Mesenchymal stem cell (in vitro differentiated cells and primary cell): ENCODE measurements at regions not wholly inside any gene's neighbourhood (a gene's known extent, or its start where the extent isn't known, plus 50 kb on each side); places are given as distances from the start of the nearest gene placed in this dataset.

Experiments
- DNase-seq: peaks from one replicate; pipeline ENCODE4 v3.0.0-alpha.2; 2013
- H2AFZ ChIP-seq: one replicate; pipeline ENCODE4 v1.6.1; 2013; ENCODE audit warnings: low read depth, mild to moderate bottlenecking, control low read depth, inconsistent platforms, low read length, moderate library complexity
- H2AK5ac ChIP-seq: 2 replicates; pipeline ENCODE4 v1.6.1; 2013; ENCODE audit warnings: low read length, moderate library complexity, mild to moderate bottlenecking, inconsistent platforms; ENCODE audit not compliant: severe bottlenecking
- H2BK120ac ChIP-seq: one replicate; pipeline ENCODE4 v1.6.1; 2013; ENCODE audit warnings: low read depth, mild to moderate bottlenecking, inconsistent platforms, low read length, moderate library complexity
- H2BK12ac ChIP-seq, 2 experiments: one replicate each; pipeline ENCODE4 v1.6.1; 2013; ENCODE audit warnings: inconsistent platforms in 2 of 2, low read length in 2 of 2, mild to moderate bottlenecking in 2 of 2, moderate library complexity in 2 of 2, control low read depth in 1 of 2
- H2BK15ac ChIP-seq: one replicate; pipeline ENCODE4 v1.6.1; 2013; ENCODE audit warnings: mild to moderate bottlenecking, low read depth, inconsistent platforms; ENCODE audit not compliant: poor library complexity, severe bottlenecking
- H2BK5ac ChIP-seq: 2 replicates; pipeline ENCODE4 v1.6.1; 2013; ENCODE audit warnings: low read depth, mild to moderate bottlenecking, low read length, control low read depth, inconsistent platforms; ENCODE audit not compliant: poor library complexity, severe bottlenecking
- H3K14ac ChIP-seq, 2 experiments: one replicate each; pipeline ENCODE4 v1.6.1; 2013; ENCODE audit warnings: inconsistent platforms in 2 of 2, low read length in 2 of 2, control low read depth in 1 of 2, mild to moderate bottlenecking in 1 of 2, moderate library complexity in 1 of 2
- H3K18ac ChIP-seq, 2 experiments: one replicate each; pipeline ENCODE4 v1.6.1; 2013; ENCODE audit warnings: inconsistent platforms in 2 of 2, low read length in 2 of 2, control low read depth in 1 of 2, low read depth in 1 of 2, mild to moderate bottlenecking in 1 of 2
- H3K23ac ChIP-seq, 2 experiments: one replicate each; pipeline ENCODE4 v1.6.1; 2013; ENCODE audit warnings: inconsistent platforms in 2 of 2, low read length in 2 of 2, mild to moderate bottlenecking in 2 of 2, moderate library complexity in 2 of 2, control low read depth in 1 of 2
- H3K27ac ChIP-seq: 2 replicates; pipeline ENCODE4 v1.5.1; 2013; ENCODE audit warnings: mild to moderate bottlenecking, moderate library complexity, low read length, control low read depth, inconsistent platforms; ENCODE audit not compliant: poor library complexity, severe bottlenecking
- H3K27me3 ChIP-seq, 2 experiments: 2 replicates each; pipeline versions ENCODE4 v1.6.1 to v1.7.0; 2013; ENCODE audit warnings: low read length in 2 of 2, mild to moderate bottlenecking in 2 of 2, moderate library complexity in 2 of 2, control low read depth in 1 of 2, inconsistent platforms in 1 of 2; ENCODE audit not compliant: control insufficient read depth in 1 of 2, insufficient read depth in 1 of 2
- H3K36me3 ChIP-seq, 2 experiments: 2 replicates each; pipeline versions ENCODE4 v1.6.1 to v1.7.0; 2013; ENCODE audit warnings: low read length in 2 of 2, control low read depth in 1 of 2, inconsistent platforms in 1 of 2, low read depth in 1 of 2, mild to moderate bottlenecking in 1 of 2; ENCODE audit not compliant: insufficient read depth in 2 of 2, control insufficient read depth in 1 of 2
- H3K4ac ChIP-seq, 2 experiments: one replicate each; pipeline ENCODE4 v1.6.1; 2013; ENCODE audit warnings: inconsistent platforms in 2 of 2, low read length in 2 of 2, mild to moderate bottlenecking in 2 of 2, moderate library complexity in 2 of 2, control low read depth in 1 of 2, low read depth in 1 of 2
- H3K4me1 ChIP-seq: 2 replicates; pipeline ENCODE4 v1.6.1; 2013; ENCODE audit warnings: low read depth, low read length, control low read depth; ENCODE audit not compliant: control insufficient read depth, insufficient read depth
- H3K4me2 ChIP-seq: 2 replicates; pipeline ENCODE4 v1.6.1; 2013; ENCODE audit warnings: low read length, mild to moderate bottlenecking, inconsistent platforms; ENCODE audit not compliant: poor library complexity, severe bottlenecking
- H3K4me3 ChIP-seq, 2 experiments: 2 replicates each; pipeline versions ENCODE4 v1.5.1 to v1.7.0; 2013; ENCODE audit warnings: low read length in 2 of 2, mild to moderate bottlenecking in 2 of 2, control low read depth in 1 of 2, low read depth in 1 of 2; ENCODE audit not compliant: insufficient read depth in 1 of 2
- H3K79me1 ChIP-seq: replicated peaks from 2 replicates; pipeline ENCODE4 v1.6.1; 2013; ENCODE audit warnings: mild to moderate bottlenecking, control low read depth, low read length, inconsistent platforms; ENCODE audit not compliant: poor library complexity, severe bottlenecking
- H3K9ac ChIP-seq: 2 replicates; pipeline ENCODE4 v1.7.0; 2013; ENCODE audit warnings: mild to moderate bottlenecking, low read length, moderate library complexity
- H3K9me3 ChIP-seq: 2 replicates; pipeline ENCODE4 v1.7.0; 2013; ENCODE audit warnings: mild to moderate bottlenecking, low read length; ENCODE audit not compliant: control insufficient read depth
- H4K8ac ChIP-seq: one replicate; pipeline ENCODE4 v1.6.1; 2013; ENCODE audit warnings: inconsistent platforms, mild to moderate bottlenecking, low read length, moderate library complexity
- H4K91ac ChIP-seq: one replicate; pipeline ENCODE4 v1.6.1; 2013; ENCODE audit warnings: mild to moderate bottlenecking, low read length, inconsistent platforms
- WGBS: methylation state at CpG from one replicate; pipeline ENCODE4 v1.1.7; 2013; ENCODE audit warnings: mixed read lengths; 5-methylcytosine and 5-hydroxymethylcytosine counted together

GRCh38 chr5:2283481-2284045 is 400.8 kb upstream of the IRX4 start:
- Histone ChIP-seq H3K9me3 (no peaks in the 10 kb centered on the region), H2BK120ac (no peak overlapping the region), H3K4ac (no peak overlapping the region), H2BK12ac (no peak overlapping the region), H2BK15ac (no peak overlapping the region), H3K18ac (no peak overlapping the region), H3K14ac (no peak overlapping the region), H3K9ac (no peak overlapping the region), H4K8ac (no peak overlapping the region), H3K4me2 (no peak overlapping the region), H3K23ac (no peak overlapping the region), H3K36me3 (no peaks in the 10 kb centered on the region), H3K4me3 (peak overlapping the region in 1 of 2 experiments; percentile 23), H2BK5ac (no peak overlapping the region), H3K27ac (no peak overlapping the region), H3K27me3 (no peaks in the 10 kb centered on the region), H2AK5ac (no peak overlapping the region), H2AFZ (no peak overlapping the region), H4K91ac (no peak overlapping the region), H3K4me1 (no peaks in the 10 kb centered on the region), H3K79me1 (no peaks in the 10 kb centered on the region)
- 79% methylated on average over 10 of the region's 10 CpGs for WGBS
- no peak for DNase-seq

GRCh38 chr5:2282893-2283292 is 400.2 kb upstream of the IRX4 start:
- H3K79me1 ChIP-seq: no peaks in the 10 kb centered on the region
- no peak overlapping the region for H3K18ac ChIP-seq
- H2BK5ac ChIP-seq: no peak overlapping the region
- H3K27ac ChIP-seq: no peak overlapping the region
- no peaks in the 10 kb centered on the region for H3K9me3 ChIP-seq
- no peak overlapping the region for H3K9ac ChIP-seq
- no peak overlapping the region for H3K4me3 ChIP-seq
- H3K14ac ChIP-seq: no peak overlapping the region
- no peak overlapping the region for H2BK12ac ChIP-seq
- H3K23ac ChIP-seq: no peak overlapping the region
- no peak overlapping the region for H3K4me2 ChIP-seq
- 71% methylated on average over 5 of the region's 7 CpGs for WGBS
- no peak overlapping the region for H3K4ac ChIP-seq
- H2BK15ac ChIP-seq: no peak overlapping the region
- no peak overlapping the region for H2AK5ac ChIP-seq
- no peak overlapping the region for H4K91ac ChIP-seq
- H2AFZ ChIP-seq: no peak overlapping the region
- DNase-seq: no peak
- no peaks in the 10 kb centered on the region for H3K36me3 ChIP-seq
- no peak overlapping the region for H2BK120ac ChIP-seq
- no peaks in the 10 kb centered on the region for H3K27me3 ChIP-seq
- no peaks in the 10 kb centered on the region for H3K4me1 ChIP-seq
- no peak overlapping the region for H4K8ac ChIP-seq

GRCh38 chr5:2282034-2282690 is 399.4 kb upstream of the IRX4 start:
- no peaks in the 10 kb centered on the region for H3K27me3 ChIP-seq
- H3K36me3 ChIP-seq: no peaks in the 10 kb centered on the region
- H3K4me1 ChIP-seq: no peaks in the 10 kb centered on the region
- H2BK120ac ChIP-seq: no peak overlapping the region
- H3K4me3 ChIP-seq: no peak overlapping the region
- no peaks in the 10 kb centered on the region for H3K9me3 ChIP-seq
- WGBS: 68% methylated on average over 11 of the region's 11 CpGs
- H3K4me2 ChIP-seq: no peak overlapping the region
- no peak overlapping the region for H3K18ac ChIP-seq
- H3K23ac ChIP-seq: no peak overlapping the region
- H2BK5ac ChIP-seq: no peak overlapping the region
- DNase-seq: no peak
- no peak overlapping the region for H3K9ac ChIP-seq
- H4K8ac ChIP-seq: no peak overlapping the region
- H2AFZ ChIP-seq: no peak overlapping the region
- no peak overlapping the region for H2AK5ac ChIP-seq
- H2BK15ac ChIP-seq: no peak overlapping the region
- H2BK12ac ChIP-seq: no peak overlapping the region
- no peak overlapping the region for H3K14ac ChIP-seq
- H3K79me1 ChIP-seq: no peaks in the 10 kb centered on the region
- no peak overlapping the region for H3K27ac ChIP-seq
- H3K4ac ChIP-seq: no peak overlapping the region
- H4K91ac ChIP-seq: peak overlapping the region; percentile 45

GRCh38 chr5:2281446-2281845 is 398.7 kb upstream of the IRX4 start:
- H2BK15ac ChIP-seq: no peak overlapping the region
- no peak overlapping the region for H3K14ac ChIP-seq
- no peak overlapping the region for H3K4me2 ChIP-seq
- no peak overlapping the region for H2BK120ac ChIP-seq
- H3K27ac ChIP-seq: no peak overlapping the region
- no peak for DNase-seq
- no peaks in the 10 kb centered on the region for H3K4me1 ChIP-seq
- H3K36me3 ChIP-seq: no peaks in the 10 kb centered on the region
- H3K18ac ChIP-seq: no peak overlapping the region
- no CpG with 5 or more reads among the region's 3 CpGs for WGBS
- no peak overlapping the region for H4K91ac ChIP-seq
- H3K27me3 ChIP-seq: no peaks in the 10 kb centered on the region
- H4K8ac ChIP-seq: no peak overlapping the region
- H2BK12ac ChIP-seq: no peak overlapping the region
- no peak overlapping the region for H2AK5ac ChIP-seq
- H3K9ac ChIP-seq: no peak overlapping the region
- H3K4ac ChIP-seq: no peak overlapping the region
- no peak overlapping the region for H3K23ac ChIP-seq
- H2AFZ ChIP-seq: no peak overlapping the region
- no peaks in the 10 kb centered on the region for H3K9me3 ChIP-seq
- H3K79me1 ChIP-seq: no peaks in the 10 kb centered on the region
- H2BK5ac ChIP-seq: no peak overlapping the region
- H3K4me3 ChIP-seq: no peak overlapping the region
